VCaP (cell line): ENCODE measurements at regions not wholly inside any gene's neighbourhood (a gene's known extent, or its start where the extent isn't known, plus 50 kb on each side); places are given as distances from the start of the nearest gene placed in this dataset.

ENCODE experiments used
- H3K27ac ChIP-seq: fragments of 450-650 bp; 2 replicates; pipeline ENCODE4 v1.5.1; 2017
- TF ChIP-seq, protein P1 (sequence below): fragments of 450-650 bp; conservative IDR thresholded peaks from 2 replicates; pipeline ENCODE4 v1.5.1; 2017; ENCODE audit warnings: mild to moderate bottlenecking, moderate library complexity

DNA sequence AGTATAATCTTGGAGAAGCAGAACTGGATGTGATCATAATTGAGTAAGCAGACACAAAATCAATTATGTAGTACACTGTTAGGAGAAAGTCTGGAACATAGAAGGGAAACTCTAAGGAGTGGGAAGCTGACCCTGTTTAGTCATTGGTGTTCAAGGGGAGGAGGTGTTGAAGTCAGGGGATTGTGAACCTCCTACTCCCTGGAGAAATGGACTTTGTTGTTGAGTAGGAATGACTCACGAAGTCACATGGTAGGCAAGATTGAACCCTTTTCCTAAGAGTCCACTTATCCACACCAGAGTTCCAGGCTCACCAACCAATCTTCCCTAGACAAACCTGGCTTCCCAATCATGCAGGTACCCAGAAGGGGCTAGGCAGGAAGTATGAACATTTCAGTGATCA lies 81.0 kb upstream of the BCL11A start:
- H3K27ac ChIP-seq, result no peak overlapping the region
- TF ChIP-seq, protein P1, sequence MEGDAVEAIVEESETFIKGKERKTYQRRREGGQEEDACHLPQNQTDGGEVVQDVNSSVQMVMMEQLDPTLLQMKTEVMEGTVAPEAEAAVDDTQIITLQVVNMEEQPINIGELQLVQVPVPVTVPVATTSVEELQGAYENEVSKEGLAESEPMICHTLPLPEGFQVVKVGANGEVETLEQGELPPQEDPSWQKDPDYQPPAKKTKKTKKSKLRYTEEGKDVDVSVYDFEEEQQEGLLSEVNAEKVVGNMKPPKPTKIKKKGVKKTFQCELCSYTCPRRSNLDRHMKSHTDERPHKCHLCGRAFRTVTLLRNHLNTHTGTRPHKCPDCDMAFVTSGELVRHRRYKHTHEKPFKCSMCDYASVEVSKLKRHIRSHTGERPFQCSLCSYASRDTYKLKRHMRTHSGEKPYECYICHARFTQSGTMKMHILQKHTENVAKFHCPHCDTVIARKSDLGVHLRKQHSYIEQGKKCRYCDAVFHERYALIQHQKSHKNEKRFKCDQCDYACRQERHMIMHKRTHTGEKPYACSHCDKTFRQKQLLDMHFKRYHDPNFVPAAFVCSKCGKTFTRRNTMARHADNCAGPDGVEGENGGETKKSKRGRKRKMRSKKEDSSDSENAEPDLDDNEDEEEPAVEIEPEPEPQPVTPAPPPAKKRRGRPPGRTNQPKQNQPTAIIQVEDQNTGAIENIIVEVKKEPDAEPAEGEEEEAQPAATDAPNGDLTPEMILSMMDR, result no peak

DNA sequence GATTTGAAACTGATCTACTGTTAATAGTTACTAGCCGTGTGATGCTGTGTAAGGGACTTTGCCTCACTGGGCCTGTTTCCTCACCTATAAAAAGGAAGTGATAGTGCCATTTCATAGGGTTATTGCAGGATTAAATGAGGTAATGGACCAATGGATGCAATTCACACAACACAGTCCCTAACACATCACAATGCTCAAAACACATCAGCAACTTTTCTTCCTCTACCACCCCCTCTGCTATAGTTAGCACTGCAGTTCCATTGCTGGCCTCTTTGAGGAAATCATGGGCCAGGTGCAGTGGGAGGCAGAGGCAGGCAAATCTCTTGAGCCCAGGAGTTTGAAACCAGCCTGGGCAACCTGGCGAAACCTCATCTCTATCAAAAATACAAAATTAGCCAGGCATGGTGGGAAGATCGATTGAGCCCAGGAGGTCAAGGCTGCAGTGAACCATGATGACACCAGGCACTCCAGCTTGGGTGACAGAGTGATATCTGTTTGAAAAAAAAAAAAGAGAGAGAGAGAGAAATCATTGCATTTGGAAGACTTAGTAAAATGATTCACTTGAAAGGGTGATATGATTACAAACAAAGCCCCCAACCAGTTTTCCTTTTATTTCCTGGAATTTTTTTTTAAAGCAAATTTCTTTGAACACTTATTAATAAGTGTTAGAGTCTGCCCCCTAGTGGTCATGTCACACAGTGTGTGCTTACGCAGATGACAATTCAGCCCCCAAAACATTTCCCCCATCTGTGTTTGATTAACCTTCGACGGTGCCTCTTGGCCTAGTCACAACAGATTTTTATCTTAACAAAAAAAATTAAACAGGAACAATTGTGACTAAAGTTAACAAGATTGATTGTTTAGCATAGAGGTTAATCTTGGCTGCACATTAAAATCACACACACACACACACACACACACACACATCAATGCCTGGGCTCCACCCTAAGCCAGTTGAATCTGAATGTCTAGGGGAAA lies 88.6 kb upstream of the BCL11A start:
- TF ChIP-seq, protein P1, result peak; percentile 84
- no peak overlapping the region for H3K27ac ChIP-seq

DNA sequence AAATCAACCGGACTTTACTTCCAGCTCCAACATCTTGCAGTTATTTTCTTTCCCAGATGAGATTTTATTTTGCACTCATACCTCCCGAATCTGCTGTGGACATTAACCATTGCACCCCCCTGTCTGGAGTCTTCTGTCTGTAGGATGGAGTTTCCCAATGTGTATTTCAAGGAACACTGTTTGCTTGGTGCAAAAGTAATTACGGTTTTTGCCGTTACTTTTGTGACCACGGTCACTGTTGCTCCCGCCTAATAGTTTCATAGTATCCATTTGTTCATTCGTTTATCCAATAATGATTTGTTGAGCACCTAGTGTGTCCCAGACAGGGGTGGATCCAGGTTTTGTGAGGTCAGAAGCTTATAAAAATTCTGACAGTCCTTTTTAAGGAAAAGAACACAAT lies 90.3 kb upstream of the BCL11A start:
- TF ChIP-seq, protein P1, result no peak
- H3K27ac ChIP-seq, result no peak overlapping the region

DNA sequence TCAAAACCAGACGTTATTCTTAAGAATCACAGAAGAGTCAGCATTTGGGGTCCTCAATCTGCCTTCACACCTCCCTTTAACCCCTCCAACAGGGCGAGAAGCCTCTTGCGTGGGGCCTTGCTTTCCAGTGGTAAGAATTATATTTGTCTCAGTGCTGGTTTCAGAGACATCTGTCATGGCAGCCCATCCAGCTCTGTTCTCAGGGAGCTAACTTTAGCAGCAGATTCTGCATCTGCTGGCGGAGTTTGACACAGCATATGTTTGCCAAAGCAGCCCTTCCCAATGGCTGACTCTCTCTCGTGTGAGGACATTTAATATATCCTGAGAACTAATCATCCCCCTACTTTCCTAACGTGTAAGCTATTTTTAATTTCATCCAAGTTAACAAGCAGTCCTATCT lies 91.5 kb upstream of the BCL11A start:
- TF ChIP-seq, protein P1, result no peak
- H3K27ac ChIP-seq, result no peak overlapping the region

DNA sequence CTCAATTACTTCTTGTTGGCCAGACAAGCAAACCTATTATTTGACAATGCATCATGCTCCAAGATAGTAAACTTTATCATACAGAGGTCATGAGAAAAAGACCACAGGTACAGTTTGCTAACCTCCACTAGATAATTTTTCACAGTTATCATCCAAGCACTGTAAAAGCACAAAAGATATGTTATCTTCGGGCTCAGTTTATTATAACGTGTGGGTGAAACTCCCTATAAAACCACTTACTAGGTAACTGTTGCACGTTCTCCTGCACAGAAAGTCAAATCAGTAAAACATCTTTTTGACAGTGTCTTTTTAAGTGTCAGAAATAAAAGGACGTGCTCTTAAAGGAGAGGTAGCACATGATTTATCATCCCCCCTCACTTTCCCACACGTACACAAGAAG lies 94.7 kb upstream of the BCL11A start:
- TF ChIP-seq, protein P1, result no peak
- H3K27ac ChIP-seq, result no peak overlapping the region

DNA sequence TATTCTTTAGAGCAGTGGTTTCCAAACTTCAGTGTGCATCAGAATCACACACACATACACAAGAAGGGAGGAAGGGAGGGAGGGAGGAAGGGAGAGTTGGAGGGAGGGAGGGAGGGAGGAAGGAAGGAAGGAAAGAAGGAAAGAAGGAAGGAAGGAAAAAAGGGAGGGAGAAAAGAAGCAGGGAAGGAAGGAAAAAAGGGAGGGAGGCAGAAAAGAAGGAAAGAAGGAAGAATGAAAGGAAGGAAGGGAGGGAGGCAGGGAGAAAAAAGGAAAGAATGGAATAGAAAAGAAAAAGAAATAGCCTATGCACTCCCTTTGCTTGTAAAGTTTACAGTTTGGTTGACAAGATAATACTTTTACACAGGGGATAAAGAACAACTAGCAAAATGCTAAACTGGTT lies 96.3 kb upstream of the BCL11A start:
- no peak overlapping the region for H3K27ac ChIP-seq
- TF ChIP-seq, protein P1, result no peak

DNA sequence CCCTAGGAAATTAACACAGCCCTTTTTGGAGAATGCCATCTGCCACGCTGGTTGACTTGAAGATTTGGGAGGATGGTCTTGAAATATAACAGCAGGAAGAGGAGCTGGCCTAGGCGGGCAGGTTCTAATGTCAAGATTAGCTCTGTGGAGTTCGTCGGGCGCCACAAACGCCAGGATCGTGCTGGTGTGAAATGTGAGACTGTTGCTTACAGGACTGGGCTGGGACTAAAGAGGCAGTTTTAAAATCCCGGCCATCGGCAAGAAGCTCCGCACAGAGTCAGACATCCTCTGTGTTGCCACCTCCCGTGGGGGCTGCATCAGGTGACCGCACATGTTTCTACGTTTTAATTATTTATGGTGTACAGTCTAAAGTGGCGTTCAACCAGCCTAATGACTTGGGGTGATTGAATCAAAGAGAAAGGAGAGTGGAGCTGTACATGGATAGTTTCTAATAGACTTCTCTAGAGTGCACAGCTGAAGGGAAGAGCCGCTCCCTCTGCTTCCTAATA lies 99.4 kb upstream of the BCL11A start:
- TF ChIP-seq, protein P1, result no peak
- H3K27ac ChIP-seq, result no peak overlapping the region
